MCF 10A (cell line): ENCODE measurements at regions not wholly inside any gene's neighbourhood (a gene's known extent, or its start where the extent isn't known, plus 50 kb on each side); places are given as distances from the start of the nearest gene placed in this dataset.

ENCODE experiments used
- BruUV-seq: library from RNA; stranded (reverse); fragments of 400-500 nt; replicated peaks from 2 replicates; lab custom pipeline; 2021; lab: Mats Ljungman, UMichigan
- CTCF ChIA-PET: fragments of 300-600 bp; sonication (Branson Sonifier 250); formaldehyde crosslinking; extraction: SDS; loops from one replicate; lab custom pipeline; 2021; ENCODE audit warnings: antibody characterized with exemption, inconsistent platforms; lab: Yijun Ruan, JAX
- POLR2A ChIA-PET: fragments of 300-600, 350-650 bp; sonication (Branson Sonifier 250); formaldehyde crosslinking; extraction: SDS; loops from one replicate; lab custom pipeline; 2020; ENCODE audit warnings: antibody characterized with exemption, inconsistent platforms; lab: Yijun Ruan, JAX
- DNase-seq: peaks from one replicate; pipeline ENCODE4 v3.0.0-alpha.2; 2018; ENCODE audit not compliant: unreplicated experiment
- H3K27ac Mint-ChIP-seq: one replicate; pipeline ENCODE4 v1.8.0; 2022; ENCODE audit warnings: mild to moderate bottlenecking, low read depth, mixed read lengths; ENCODE audit not compliant: unreplicated experiment
- H3K27me3 Mint-ChIP-seq: one replicate; pipeline ENCODE4 v1.8.0; 2022; ENCODE audit warnings: mixed read lengths; ENCODE audit not compliant: insufficient read depth, unreplicated experiment
- H3K36me3 Mint-ChIP-seq: one replicate; pipeline ENCODE4 v1.8.0; 2022; ENCODE audit warnings: mild to moderate bottlenecking, moderate library complexity, mixed read lengths; ENCODE audit not compliant: insufficient read depth, unreplicated experiment
- H3K4me1 Mint-ChIP-seq: one replicate; pipeline ENCODE4 v1.8.0; 2022; ENCODE audit warnings: mixed read lengths; ENCODE audit not compliant: insufficient read depth, unreplicated experiment
- H3K4me3 Mint-ChIP-seq: one replicate; pipeline ENCODE4 v1.8.0; 2022; ENCODE audit warnings: mild to moderate bottlenecking, moderate library complexity, mixed read lengths; ENCODE audit not compliant: unreplicated experiment
- H3K9me3 Mint-ChIP-seq: one replicate; pipeline ENCODE4 v1.8.0; 2022; ENCODE audit warnings: mixed read lengths; ENCODE audit not compliant: unreplicated experiment
- CTCF ChIP-seq: fragments of 200-600 bp; IDR thresholded peaks from one replicate; pipeline ENCODE4 v1.8.0; 2022; ENCODE audit warnings: antibody characterized with exemption, mild to moderate bottlenecking; ENCODE audit not compliant: unreplicated experiment
- intact Hi-C: fragments of 100-400 bp; cut with micrococcal nuclease; formaldehyde crosslinking; loops from 2 replicates; pipeline ENCODE4 v1.14.1; 2022

GRCh38 chr7:136412952-136413351 lies 435.8 kb upstream of the MTPN start:
- no peaks in the 10 kb centered on the region for H3K9me3 Mint-ChIP-seq
- no TSS peak for BruUV-seq
- H3K27ac Mint-ChIP-seq = no peak overlapping the region
- CTCF ChIA-PET = no interaction called here
- DNase-seq = no peak
- intact Hi-C loops = no loop called here
- no peak for TF ChIP-seq CTCF
- no peaks in the 10 kb centered on the region for H3K4me1 Mint-ChIP-seq
- H3K36me3 Mint-ChIP-seq = no peaks in the 10 kb centered on the region
- no peak overlapping the region for H3K4me3 Mint-ChIP-seq
- POLR2A ChIA-PET = no interaction called here
- H3K27me3 Mint-ChIP-seq = peaks cover 9% of the 10 kb centered on the region

- peaks cover 62% of the 10 kb centered on the region for H3K27me3 Mint-ChIP-seq
- H3K4me1 Mint-ChIP-seq = no peaks in the 10 kb centered on the region
- no peak overlapping the region for H3K27ac Mint-ChIP-seq
- no peak overlapping the region for H3K4me3 Mint-ChIP-seq
- H3K9me3 Mint-ChIP-seq = no peaks in the 10 kb centered on the region
- ChIA-PET POLR2A (no interaction called here), CTCF (interaction anchor here (0.5 to 2.4 kb wide), 30 partner anchors 10 to 1496 kb away, joined by 3 to 21 read pairs (median 4); no protein-coding TSS in a partner anchor)
- peak; percentile 61 for DNase-seq
- TF ChIP-seq CTCF = peak; percentile 72
- BruUV-seq = no TSS peak
- intact Hi-C loops = loop anchor here (1.0 kb wide), 1 partner anchor 1048 kb away; no protein-coding TSS in a partner anchor
- no peaks in the 10 kb centered on the region for H3K36me3 Mint-ChIP-seq
Observed at GRCh38 chr7:136405931-136406777, 429.0 kb upstream of the MTPN start.

GRCh38 chr7:136403591-136403990 lies 426.4 kb upstream of the MTPN start:
- intact Hi-C loops = no loop called here
- no peaks in the 10 kb centered on the region for H3K36me3 Mint-ChIP-seq
- no peak for TF ChIP-seq CTCF
- ChIA-PET POLR2A (no interaction called here), CTCF (interaction anchor here (1.7 kb wide), 1 partner anchor 1188 kb away, joined by 4 read pairs; no protein-coding TSS in a partner anchor)
- BruUV-seq = no TSS peak
- H3K4me3 Mint-ChIP-seq = no peak overlapping the region
- H3K9me3 Mint-ChIP-seq = no peaks in the 10 kb centered on the region
- DNase-seq = no peak
- H3K4me1 Mint-ChIP-seq = no peaks in the 10 kb centered on the region
- peaks cover 84% of the 10 kb centered on the region for H3K27me3 Mint-ChIP-seq
- no peak overlapping the region for H3K27ac Mint-ChIP-seq

GRCh38 chr7:136400877-136401276 lies 423.7 kb upstream of the MTPN start:
- BruUV-seq = no TSS peak
- Mint-ChIP-seq H3K27ac (no peak overlapping the region), H3K9me3 (no peaks in the 10 kb centered on the region)

More at GRCh38 chr7:136400877-136401276, 423.7 kb upstream of the MTPN start:
- ChIA-PET CTCF (no interaction called here), POLR2A (no interaction called here)
- no peak for TF ChIP-seq CTCF
- H3K4me3 Mint-ChIP-seq = no peak overlapping the region
- peaks cover 85% of the 10 kb centered on the region for H3K27me3 Mint-ChIP-seq
- intact Hi-C loops = no loop called here
- DNase-seq = no peak
- no peaks in the 10 kb centered on the region for H3K36me3 Mint-ChIP-seq
- H3K4me1 Mint-ChIP-seq = no peaks in the 10 kb centered on the region
